ENCODE measurements at regions not wholly inside any gene's neighbourhood (a gene's known extent, or its start where the extent isn't known, plus 50 kb on each side); places are given as distances from the start of the nearest gene placed in this dataset.

DNA sequence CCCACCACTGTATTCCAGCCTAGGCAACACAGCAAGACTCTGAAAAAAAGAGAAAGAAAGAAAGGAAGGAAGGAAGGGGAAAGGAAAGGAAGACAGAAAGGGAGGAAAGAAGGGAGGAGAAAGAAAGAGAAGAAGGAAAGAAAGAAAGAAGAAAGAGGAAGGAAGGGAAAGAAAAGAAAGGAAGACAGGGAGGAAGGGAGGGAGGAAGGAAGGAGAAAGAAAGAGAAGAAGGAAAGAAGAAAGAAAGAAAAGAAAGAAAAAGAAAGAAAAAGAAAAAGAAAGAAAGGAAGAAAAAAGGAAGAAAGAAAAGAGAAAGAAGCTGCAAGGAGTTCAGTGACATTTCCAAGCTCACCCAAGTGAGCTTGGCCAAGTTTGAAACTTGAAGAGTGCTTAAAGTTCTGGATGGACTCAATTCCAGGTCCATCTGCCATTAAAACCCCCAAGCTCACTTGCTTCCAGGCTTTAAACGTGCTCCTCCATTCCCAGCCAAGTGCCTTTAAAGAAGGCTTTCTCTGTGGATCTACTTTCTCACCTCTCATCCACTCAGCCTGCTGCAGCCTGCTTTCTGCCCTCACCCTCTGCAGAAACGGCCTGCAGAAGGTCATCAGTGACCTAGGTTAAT, 101.5 kb downstream of the VCPKMT start:
- TF ChIP-seq, protein P1, sequence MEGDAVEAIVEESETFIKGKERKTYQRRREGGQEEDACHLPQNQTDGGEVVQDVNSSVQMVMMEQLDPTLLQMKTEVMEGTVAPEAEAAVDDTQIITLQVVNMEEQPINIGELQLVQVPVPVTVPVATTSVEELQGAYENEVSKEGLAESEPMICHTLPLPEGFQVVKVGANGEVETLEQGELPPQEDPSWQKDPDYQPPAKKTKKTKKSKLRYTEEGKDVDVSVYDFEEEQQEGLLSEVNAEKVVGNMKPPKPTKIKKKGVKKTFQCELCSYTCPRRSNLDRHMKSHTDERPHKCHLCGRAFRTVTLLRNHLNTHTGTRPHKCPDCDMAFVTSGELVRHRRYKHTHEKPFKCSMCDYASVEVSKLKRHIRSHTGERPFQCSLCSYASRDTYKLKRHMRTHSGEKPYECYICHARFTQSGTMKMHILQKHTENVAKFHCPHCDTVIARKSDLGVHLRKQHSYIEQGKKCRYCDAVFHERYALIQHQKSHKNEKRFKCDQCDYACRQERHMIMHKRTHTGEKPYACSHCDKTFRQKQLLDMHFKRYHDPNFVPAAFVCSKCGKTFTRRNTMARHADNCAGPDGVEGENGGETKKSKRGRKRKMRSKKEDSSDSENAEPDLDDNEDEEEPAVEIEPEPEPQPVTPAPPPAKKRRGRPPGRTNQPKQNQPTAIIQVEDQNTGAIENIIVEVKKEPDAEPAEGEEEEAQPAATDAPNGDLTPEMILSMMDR (conservative IDR thresholded peaks at IDR 0.05; ENCODE audit: low read length): no peak
- TF ChIP-seq EZH2phosphoT487 (IDR thresholded peaks at IDR 0.05; ENCODE audit: borderline replicate concordance, low read depth, low read length): no peak
